Ishikawa (cell line): ENCODE measurements at regions not wholly inside any gene's neighbourhood (a gene's known extent, or its start where the extent isn't known, plus 50 kb on each side); places are given as distances from the start of the nearest gene placed in this dataset.

Experiments used
- CEBPB ChIP-seq: IDR thresholded peaks from 2 replicates; pipeline ENCODE4 v1.6.1; 2012
- EGR1 ChIP-seq: IDR thresholded peaks from 2 replicates; pipeline ENCODE4 v1.6.1; 2012
- EP300 ChIP-seq: IDR thresholded peaks from 2 replicates; pipeline ENCODE4 v1.6.1; 2012; ENCODE audit warnings: borderline replicate concordance
- FOXM1 ChIP-seq: IDR thresholded peaks from 2 replicates; pipeline ENCODE4 v1.6.1; 2012; ENCODE audit warnings: low read depth, borderline replicate concordance
- NFIC ChIP-seq: IDR thresholded peaks from 2 replicates; pipeline ENCODE4 v1.6.1; 2012
- RAD21 ChIP-seq: IDR thresholded peaks from 2 replicates; pipeline ENCODE4 v1.6.1; 2012; ENCODE audit warnings: low read depth
- REST ChIP-seq: IDR thresholded peaks from 2 replicates; pipeline ENCODE4 v1.6.1; 2012; ENCODE audit warnings: low read depth, mild to moderate bottlenecking
- TAF1 ChIP-seq: IDR thresholded peaks from 2 replicates; pipeline ENCODE4 v1.6.1; 2012; ENCODE audit warnings: low read depth, mild to moderate bottlenecking
- TEAD4 ChIP-seq: IDR thresholded peaks from 2 replicates; pipeline ENCODE4 v1.6.1; 2012

GRCh38 chr3:106229495-106230278 lies 360.9 kb upstream of the CBLB start:
- no peak for TF ChIP-seq REST
- TF ChIP-seq TAF1: no peak
- TF ChIP-seq EP300: no peak
- no peak for TF ChIP-seq NFIC
- no peak for TF ChIP-seq RAD21
- TF ChIP-seq CEBPB: no peak
- TF ChIP-seq FOXM1: no peak
- TF ChIP-seq EGR1: no peak
- no peak for TF ChIP-seq TEAD4
